ENCODE measurements at regions not wholly inside any gene's neighbourhood (a gene's known extent, or its start where the extent isn't known, plus 50 kb on each side); places are given as distances from the start of the nearest gene placed in this dataset.

DNA sequence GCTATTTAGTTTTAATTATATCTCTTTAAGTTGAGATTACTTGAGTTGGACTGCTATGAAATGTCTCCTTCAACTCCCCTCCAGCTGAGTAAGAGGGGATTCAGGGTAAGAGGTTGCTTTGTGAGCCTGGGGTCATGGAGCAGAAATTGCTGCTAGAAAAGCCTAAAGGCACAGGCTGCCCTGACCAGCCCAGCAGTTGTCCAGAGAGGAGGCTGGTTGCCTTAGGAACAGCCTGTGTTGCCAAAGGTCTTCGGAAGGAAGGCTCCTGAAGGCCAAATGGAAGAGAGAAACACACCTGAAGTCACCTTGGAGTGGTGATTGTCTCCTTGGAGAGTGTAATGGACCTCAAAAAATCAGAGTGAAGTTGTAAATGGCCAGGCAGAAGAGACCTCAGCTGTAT lies 235.5 kb upstream of the PDE3A start:
- no peaks in the 10 kb centered on the region for H3K4me1 ChIP-seq
- no peak overlapping the region for H3K4me3 ChIP-seq
- intact Hi-C loops (cut with DNase I) = no loop called here
- no peaks in the 10 kb centered on the region for H3K36me3 ChIP-seq
- TF ChIP-seq, protein P1, sequence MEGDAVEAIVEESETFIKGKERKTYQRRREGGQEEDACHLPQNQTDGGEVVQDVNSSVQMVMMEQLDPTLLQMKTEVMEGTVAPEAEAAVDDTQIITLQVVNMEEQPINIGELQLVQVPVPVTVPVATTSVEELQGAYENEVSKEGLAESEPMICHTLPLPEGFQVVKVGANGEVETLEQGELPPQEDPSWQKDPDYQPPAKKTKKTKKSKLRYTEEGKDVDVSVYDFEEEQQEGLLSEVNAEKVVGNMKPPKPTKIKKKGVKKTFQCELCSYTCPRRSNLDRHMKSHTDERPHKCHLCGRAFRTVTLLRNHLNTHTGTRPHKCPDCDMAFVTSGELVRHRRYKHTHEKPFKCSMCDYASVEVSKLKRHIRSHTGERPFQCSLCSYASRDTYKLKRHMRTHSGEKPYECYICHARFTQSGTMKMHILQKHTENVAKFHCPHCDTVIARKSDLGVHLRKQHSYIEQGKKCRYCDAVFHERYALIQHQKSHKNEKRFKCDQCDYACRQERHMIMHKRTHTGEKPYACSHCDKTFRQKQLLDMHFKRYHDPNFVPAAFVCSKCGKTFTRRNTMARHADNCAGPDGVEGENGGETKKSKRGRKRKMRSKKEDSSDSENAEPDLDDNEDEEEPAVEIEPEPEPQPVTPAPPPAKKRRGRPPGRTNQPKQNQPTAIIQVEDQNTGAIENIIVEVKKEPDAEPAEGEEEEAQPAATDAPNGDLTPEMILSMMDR (IDR thresholded peaks at IDR 0.05) = no peak
- ATAC-seq (no peak), DNase-seq (no peak)
- no peaks in the 10 kb centered on the region for H3K9me3 ChIP-seq
- H3K27me3 ChIP-seq = no peaks in the 10 kb centered on the region
- no peak overlapping the region for H3K27ac ChIP-seq
- 86 to 87% methylated on average over 1 of the region's 1 CpG for WGBS, 2 donors

DNA sequence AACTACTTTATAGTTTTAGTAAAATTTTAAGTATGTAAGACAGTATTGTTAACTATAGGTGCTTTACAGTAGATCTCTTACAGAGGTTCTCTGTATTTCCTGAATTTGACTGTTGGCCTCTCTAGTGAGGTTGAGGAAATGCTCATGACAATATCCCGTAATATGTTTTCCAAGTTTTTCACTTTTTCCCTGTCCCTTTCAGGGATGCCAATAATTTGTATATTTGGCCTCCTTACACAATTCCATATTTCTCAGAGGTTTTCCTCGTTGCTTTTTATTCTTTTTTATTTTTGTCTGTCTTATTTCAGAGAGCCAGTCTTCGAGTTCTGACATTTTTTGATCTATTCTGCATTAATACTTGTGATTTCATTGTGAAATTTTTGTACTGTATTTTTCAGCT lies 233.7 kb upstream of the PDE3A start:
- DNase-seq (no peak), ATAC-seq (no peak)
- WGBS, 2 donors = 52 to 74% methylated on average over 3 of the region's 3 CpGs
- Histone ChIP-seq H3K9me3 (no peaks in the 10 kb centered on the region), H3K36me3 (no peaks in the 10 kb centered on the region), H3K4me3 (no peak overlapping the region), H3K27ac (no peak overlapping the region), H3K4me1 (no peaks in the 10 kb centered on the region), H3K27me3 (no peaks in the 10 kb centered on the region)
- TF ChIP-seq, protein P1 (IDR thresholded peaks at IDR 0.05) = no peak
- intact Hi-C loops (cut with DNase I) = no loop called here

DNA sequence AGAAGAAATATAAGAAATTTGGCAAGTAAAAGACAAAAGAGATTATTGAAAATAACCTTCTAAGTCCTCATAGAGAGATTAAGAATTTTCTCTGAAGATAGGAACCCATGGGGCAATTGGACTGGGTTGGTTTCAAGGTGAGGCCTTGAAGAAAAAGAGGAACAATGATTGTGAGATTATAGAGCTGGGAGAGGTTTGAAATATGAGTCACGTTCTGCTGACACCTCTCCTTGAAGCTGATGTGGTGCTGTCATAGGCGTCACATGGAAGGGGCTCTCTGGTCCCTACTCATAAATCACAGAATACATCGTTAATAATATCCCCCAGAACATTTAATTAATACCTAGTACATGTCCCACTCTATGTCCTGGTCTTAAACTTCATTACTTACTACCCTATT lies 227.6 kb upstream of the PDE3A start:
- intact Hi-C loops (cut with DNase I) = no loop called here
- no peaks in the 10 kb centered on the region for H3K9me3 ChIP-seq
- DNase-seq (no peak), ATAC-seq (no peak)
- WGBS, 2 donors = 89 to 92% methylated on average over 3 of the region's 3 CpGs
- TF ChIP-seq, protein P1 (IDR thresholded peaks at IDR 0.05) = no peak
- no peak overlapping the region for H3K27ac ChIP-seq
- no peak overlapping the region for H3K4me3 ChIP-seq
- no peaks in the 10 kb centered on the region for H3K4me1 ChIP-seq
- H3K27me3 ChIP-seq = no peaks in the 10 kb centered on the region
- H3K36me3 ChIP-seq = no peaks in the 10 kb centered on the region

DNA sequence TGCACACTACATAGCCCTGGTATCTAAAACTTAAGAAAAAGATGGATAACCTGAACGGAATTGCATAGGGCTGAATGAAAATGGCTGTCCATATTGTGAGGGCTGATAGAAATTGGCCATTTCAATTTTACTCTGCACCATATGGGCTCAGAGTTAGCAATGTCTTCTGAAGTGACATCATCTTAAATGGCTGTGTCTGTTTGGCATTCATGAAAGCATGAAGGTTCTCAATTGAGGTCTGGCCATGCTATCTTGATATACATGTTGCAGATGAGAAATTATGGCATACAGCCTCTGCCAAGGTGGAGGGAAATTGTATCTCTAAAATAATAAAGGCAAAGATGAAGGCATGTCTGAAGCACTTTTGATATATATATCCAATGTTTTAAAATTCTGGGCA lies 226.0 kb upstream of the PDE3A start:
- no peak overlapping the region for H3K4me3 ChIP-seq
- H3K27me3 ChIP-seq = no peaks in the 10 kb centered on the region
- no peaks in the 10 kb centered on the region for H3K9me3 ChIP-seq
- 79 to 91% methylated on average over 1 of the region's 1 CpG for whole genome bisulfite sequencing, 2 donors
- ATAC-seq (no peak), DNase-seq (no peak)
- H3K36me3 ChIP-seq = no peaks in the 10 kb centered on the region
- H3K27ac ChIP-seq = no peak overlapping the region
- TF ChIP-seq, protein P1 (IDR thresholded peaks at IDR 0.05) = no peak
- no peaks in the 10 kb centered on the region for H3K4me1 ChIP-seq
- intact Hi-C loops (cut with DNase I) = no loop called here

DNA sequence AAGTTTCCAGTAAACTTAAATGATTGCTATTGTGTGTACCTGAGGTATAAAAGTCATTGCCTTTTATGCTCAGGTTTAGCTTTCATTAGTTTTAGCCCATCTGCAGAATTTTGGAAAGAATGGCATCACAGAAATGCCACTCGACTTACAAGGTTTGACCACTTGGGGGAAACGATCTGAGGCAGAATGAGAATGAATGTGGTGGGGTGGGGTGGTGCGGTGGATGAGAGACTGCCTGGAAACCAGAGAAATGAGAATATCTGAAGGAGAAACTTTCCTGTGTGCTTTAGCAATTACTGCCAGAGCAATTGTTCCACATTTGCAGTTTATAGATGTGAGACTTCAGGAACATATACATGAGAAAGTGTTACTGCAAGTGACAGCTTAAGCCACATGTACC lies 225.4 kb upstream of the PDE3A start:
- 43 to 49% methylated on average over 3 of the region's 3 CpGs for WGBS, 2 donors
- TF ChIP-seq, protein P1 (IDR thresholded peaks at IDR 0.05) = no peak
- intact Hi-C loops (cut with DNase I) = no loop called here
- Histone ChIP-seq H3K9me3 (no peaks in the 10 kb centered on the region), H3K4me1 (no peaks in the 10 kb centered on the region), H3K27ac (no peak overlapping the region), H3K36me3 (no peaks in the 10 kb centered on the region), H3K4me3 (no peak overlapping the region), H3K27me3 (no peaks in the 10 kb centered on the region)
- DNase-seq (no peak), ATAC-seq (no peak)

Data from heart right ventricle (tissue), 16 donors.